Cardiac muscle cell (in vitro differentiated cells and primary cell): ENCODE measurements at regions not wholly inside any gene's neighbourhood (a gene's known extent, or its start where the extent isn't known, plus 50 kb on each side); places are given as distances from the start of the nearest gene placed in this dataset.
"Not testable (repeated sequence)": the region's sequence is repeated elsewhere in the genome, so short reads cannot be mapped to it uniquely, and the experiment has no call there.

Experiments used
- DNase-seq, 2 donors: peaks; one replicate each; pipeline versions ENCODE4 v3.0.0 to v3.0.0-alpha.2; 2010 to 2017; ENCODE audit warnings: low read depth in 1 of 2, low spot score in 1 of 2
- H3K27ac ChIP-seq: fragments of 200-600 bp; sonication (generic); 2 replicates; pipeline ENCODE4 v1.5.1; 2016
- H3K27me3 ChIP-seq: fragments of 200-600 bp; sonication (generic); 2 replicates; pipeline ENCODE4 v1.6.0; 2016; ENCODE audit warnings: control low read depth
- H3K36me3 ChIP-seq: fragments of 200-600 bp; sonication (generic); 2 replicates; pipeline ENCODE4 v1.5.1; 2016; ENCODE audit warnings: control low read depth
- H3K4me1 ChIP-seq: fragments of 200-600 bp; sonication (generic); 2 replicates; pipeline ENCODE4 v1.8.1; 2017; ENCODE audit warnings: low read depth, mild to moderate bottlenecking, mixed run types
- H3K4me3 ChIP-seq: fragments of 200-600 bp; sonication (generic); 2 replicates; pipeline ENCODE4 v1.5.1; 2016; ENCODE audit warnings: mild to moderate bottlenecking
- H3K9me3 ChIP-seq: fragments of 200-600 bp; sonication (generic); 2 replicates; pipeline ENCODE4 v1.5.1; 2017; ENCODE audit warnings: low read depth, mild to moderate bottlenecking, control low read depth
- TF ChIP-seq, protein P1 (sequence below): IDR thresholded peaks from 2 replicates; pipeline ENCODE4 v1.5.1; 2012; ENCODE audit warnings: low read depth, mild to moderate bottlenecking, low read length

GRCh38 chr20:12225898-12226297 is 308.2 kb downstream of the BTBD3 start:
- H3K36me3 ChIP-seq: no peaks in the 10 kb centered on the region
- H3K4me3 ChIP-seq: no peak overlapping the region
- H3K9me3 ChIP-seq: no peaks in the 10 kb centered on the region
- TF ChIP-seq, protein P1, sequence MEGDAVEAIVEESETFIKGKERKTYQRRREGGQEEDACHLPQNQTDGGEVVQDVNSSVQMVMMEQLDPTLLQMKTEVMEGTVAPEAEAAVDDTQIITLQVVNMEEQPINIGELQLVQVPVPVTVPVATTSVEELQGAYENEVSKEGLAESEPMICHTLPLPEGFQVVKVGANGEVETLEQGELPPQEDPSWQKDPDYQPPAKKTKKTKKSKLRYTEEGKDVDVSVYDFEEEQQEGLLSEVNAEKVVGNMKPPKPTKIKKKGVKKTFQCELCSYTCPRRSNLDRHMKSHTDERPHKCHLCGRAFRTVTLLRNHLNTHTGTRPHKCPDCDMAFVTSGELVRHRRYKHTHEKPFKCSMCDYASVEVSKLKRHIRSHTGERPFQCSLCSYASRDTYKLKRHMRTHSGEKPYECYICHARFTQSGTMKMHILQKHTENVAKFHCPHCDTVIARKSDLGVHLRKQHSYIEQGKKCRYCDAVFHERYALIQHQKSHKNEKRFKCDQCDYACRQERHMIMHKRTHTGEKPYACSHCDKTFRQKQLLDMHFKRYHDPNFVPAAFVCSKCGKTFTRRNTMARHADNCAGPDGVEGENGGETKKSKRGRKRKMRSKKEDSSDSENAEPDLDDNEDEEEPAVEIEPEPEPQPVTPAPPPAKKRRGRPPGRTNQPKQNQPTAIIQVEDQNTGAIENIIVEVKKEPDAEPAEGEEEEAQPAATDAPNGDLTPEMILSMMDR: no peak
- H3K27ac ChIP-seq: no peak overlapping the region
- no peaks in the 10 kb centered on the region for H3K4me1 ChIP-seq
- H3K27me3 ChIP-seq: no peaks in the 10 kb centered on the region
- no peak for DNase-seq

- no peaks in the 10 kb centered on the region for H3K36me3 ChIP-seq
- H3K27me3 ChIP-seq: no peaks in the 10 kb centered on the region
- no peaks in the 10 kb centered on the region for H3K9me3 ChIP-seq
- no peak overlapping the region for H3K4me3 ChIP-seq
- H3K4me1 ChIP-seq: no peaks in the 10 kb centered on the region
- TF ChIP-seq, protein P1: no peak
- H3K27ac ChIP-seq: no peak overlapping the region
- no peak for DNase-seq
These were observed 312.2 kb downstream of the BTBD3 start for GRCh38 chr20:12229891-12230290.

GRCh38 chr20:12237772-12238171 is 320.1 kb downstream of the BTBD3 start:
- H3K27ac ChIP-seq: no peak overlapping the region
- TF ChIP-seq, protein P1: no peak
- H3K36me3 ChIP-seq: no peaks in the 10 kb centered on the region
- no peaks in the 10 kb centered on the region for H3K4me1 ChIP-seq
- no peaks in the 10 kb centered on the region for H3K9me3 ChIP-seq
- no peak overlapping the region for H3K4me3 ChIP-seq
- H3K27me3 ChIP-seq: no peaks in the 10 kb centered on the region
- DNase-seq: peak in 1 of 2 donors; percentile 59

DNA sequence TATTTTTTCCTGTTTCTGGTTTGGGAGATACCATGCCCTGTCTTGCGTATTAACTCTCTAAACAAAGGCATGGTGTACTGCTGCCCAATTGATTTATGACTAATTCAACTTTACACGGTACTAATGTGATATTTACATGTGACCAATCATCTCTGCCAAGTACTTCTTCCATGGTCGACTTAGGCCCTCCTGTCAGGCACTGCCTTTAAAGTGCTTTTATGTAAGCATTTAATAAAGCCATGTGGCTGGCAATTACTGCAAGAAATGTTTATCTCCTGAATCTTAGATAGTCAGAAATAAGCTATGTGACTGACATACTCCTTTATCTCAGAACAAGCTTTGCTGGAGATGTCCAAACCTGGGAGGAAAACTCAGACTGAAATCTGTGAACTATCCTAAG is 323.4 kb downstream of the BTBD3 start:
- Histone ChIP-seq H3K4me3 (no peak overlapping the region), H3K27ac (no peak overlapping the region), H3K9me3 (no peaks in the 10 kb centered on the region), H3K27me3 (no peaks in the 10 kb centered on the region), H3K4me1 (no peaks in the 10 kb centered on the region), H3K36me3 (no peaks in the 10 kb centered on the region)
- DNase-seq: no peak
- TF ChIP-seq, protein P1: no peak

GRCh38 chr20:12243327-12243726 is 325.6 kb downstream of the BTBD3 start:
- Histone ChIP-seq H3K4me1 (no peaks in the 10 kb centered on the region), H3K27ac (no peak overlapping the region), H3K4me3 (no peak overlapping the region), H3K36me3 (no peaks in the 10 kb centered on the region), H3K27me3 (no peaks in the 10 kb centered on the region), H3K9me3 (no peaks in the 10 kb centered on the region)
- TF ChIP-seq, protein P1: no peak
- DNase-seq: no peak

- TF ChIP-seq, protein P1: no peak
- H3K36me3 ChIP-seq: no peaks in the 10 kb centered on the region
- H3K27me3 ChIP-seq: no peaks in the 10 kb centered on the region
- no peak overlapping the region for H3K27ac ChIP-seq
- no peak for DNase-seq
- no peak overlapping the region for H3K4me3 ChIP-seq
- H3K9me3 ChIP-seq: no peaks in the 10 kb centered on the region
- H3K4me1 ChIP-seq: no peaks in the 10 kb centered on the region
These were observed 330.8 kb downstream of the BTBD3 start for GRCh38 chr20:12248481-12248880.

GRCh38 chr20:12250661-12251060 is 333.0 kb downstream of the BTBD3 start:
- H3K27ac ChIP-seq, H3K27me3 ChIP-seq, H3K4me3 ChIP-seq, H3K9me3 ChIP-seq, H3K4me1 ChIP-seq, H3K36me3 ChIP-seq, DNase-seq: not testable (repeated sequence)
